Neural progenitor cell (in vitro differentiated cells): ENCODE measurements at regions not wholly inside any gene's neighbourhood (a gene's known extent, or its start where the extent isn't known, plus 50 kb on each side); places are given as distances from the start of the nearest gene placed in this dataset.
"Not testable (repeated sequence)": the region's sequence is repeated elsewhere in the genome, so short reads cannot be mapped to it uniquely, and the experiment has no call there.

Experiments used
- CTCF ChIP-seq: fragments of 200-600 bp; sonication (generic); IDR thresholded peaks from 2 replicates; pipeline ENCODE4 v1.5.1; 2017; ENCODE audit warnings: antibody characterized with exemption, mild to moderate bottlenecking
- EZH2 ChIP-seq: fragments of 200-600 bp; sonication (generic); IDR thresholded peaks from 2 replicates; pipeline ENCODE4 v1.6.1; 2017; ENCODE audit warnings: antibody characterized with exemption, mild to moderate bottlenecking, moderate library complexity
- EZH2phosphoT487 ChIP-seq: fragments of 200-600 bp; sonication (generic); IDR thresholded peaks from 2 replicates; pipeline ENCODE4 v1.6.1; 2017; ENCODE audit warnings: antibody characterized with exemption

- not testable (repeated sequence) for TF ChIP-seq CTCF, EZH2, EZH2phosphoT487
Measured at GRCh38 chrX:67475259-67475658, 68.6 kb upstream of the AR start.
